Osteoblast (primary cell): ENCODE measurements at regions not wholly inside any gene's neighbourhood (a gene's known extent, or its start where the extent isn't known, plus 50 kb on each side); places are given as distances from the start of the nearest gene placed in this dataset.

Experiments
- DNase-seq: peaks from one replicate; pipeline ENCODE4 v3.0.0; 2011; ENCODE audit warnings: low spot score, mixed read lengths; ENCODE audit not compliant: insufficient read length; ENCODE audit errors: missing footprints
- H2AFZ ChIP-seq: 2 replicates; pipeline ENCODE4 v1.6.0; 2011; ENCODE audit warnings: mild to moderate bottlenecking, low read length
- H3K27ac ChIP-seq: 2 replicates; pipeline ENCODE4 v1.5.1; 2011; ENCODE audit warnings: mild to moderate bottlenecking, low read depth, low read length, moderate library complexity
- H3K27me3 ChIP-seq: 2 replicates; pipeline ENCODE4 v1.6.0; 2012; ENCODE audit warnings: mild to moderate bottlenecking, control low read depth, inconsistent platforms, low read length, moderate library complexity; ENCODE audit not compliant: insufficient read depth
- H3K36me3 ChIP-seq: 2 replicates; pipeline ENCODE4 v1.5.1; 2011; ENCODE audit warnings: mild to moderate bottlenecking, low read length, control low read depth, moderate library complexity; ENCODE audit not compliant: insufficient read depth
- H3K4me1 ChIP-seq: 2 replicates; pipeline ENCODE4 v1.5.1; 2011; ENCODE audit warnings: mild to moderate bottlenecking, low read length, control low read depth, moderate library complexity; ENCODE audit not compliant: insufficient read depth
- H3K4me2 ChIP-seq: 2 replicates; pipeline ENCODE4 v1.6.0; 2011; ENCODE audit warnings: mild to moderate bottlenecking, low read length; ENCODE audit not compliant: insufficient read depth
- H3K4me3 ChIP-seq: fragments of 200-600 bp; sonication (generic); 3 replicates; pipeline ENCODE4 v1.5.1; 2012; ENCODE audit warnings: mild to moderate bottlenecking, low read length, inconsistent platforms; ENCODE audit not compliant: insufficient read depth
- H3K79me2 ChIP-seq: 2 replicates; pipeline ENCODE4 v1.6.0; 2012; ENCODE audit warnings: mild to moderate bottlenecking, low read length, control low read depth, inconsistent platforms; ENCODE audit not compliant: insufficient read depth
- H3K9me3 ChIP-seq: 2 replicates; pipeline ENCODE4 v1.5.1; 2011; ENCODE audit warnings: low read depth, low read length, control low read depth
- H4K20me1 ChIP-seq: 2 replicates; pipeline ENCODE4 v1.6.0; 2012; ENCODE audit warnings: mild to moderate bottlenecking, low read length, control low read depth; ENCODE audit not compliant: insufficient read depth
- CTCF ChIP-seq: IDR thresholded peaks from 2 replicates; pipeline ENCODE4 v1.5.1; 2011; ENCODE audit warnings: mild to moderate bottlenecking, low read depth, low read length, moderate library complexity; ENCODE audit errors: extremely low read depth

- no peak overlapping the region for H2AFZ ChIP-seq
- no peaks in the 10 kb centered on the region for H4K20me1 ChIP-seq
- no peaks in the 10 kb centered on the region for H3K79me2 ChIP-seq
- DNase-seq = no peak
- no peak overlapping the region for H3K27ac ChIP-seq
- H3K4me1 ChIP-seq = no peaks in the 10 kb centered on the region
- no peak for TF ChIP-seq CTCF
- H3K9me3 ChIP-seq = no peaks in the 10 kb centered on the region
- no peaks in the 10 kb centered on the region for H3K27me3 ChIP-seq
- no peak overlapping the region for H3K4me3 ChIP-seq
- no peaks in the 10 kb centered on the region for H3K36me3 ChIP-seq
- no peak overlapping the region for H3K4me2 ChIP-seq
Observed at GRCh38 chr2:239750929-239751678, 274.0 kb downstream of the NDUFA10 start.

GRCh38 chr2:239750045-239750835, 274.9 kb downstream of the NDUFA10 start:
- Histone ChIP-seq H3K36me3 (no peaks in the 10 kb centered on the region), H3K27me3 (no peaks in the 10 kb centered on the region), H3K4me3 (no peak overlapping the region), H3K4me1 (no peaks in the 10 kb centered on the region), H2AFZ (no peak overlapping the region), H3K79me2 (no peaks in the 10 kb centered on the region), H3K4me2 (no peak overlapping the region), H3K9me3 (no peaks in the 10 kb centered on the region), H4K20me1 (no peaks in the 10 kb centered on the region), H3K27ac (no peak overlapping the region)
- TF ChIP-seq CTCF = no peak
- no peak for DNase-seq

- Histone ChIP-seq H3K27ac (no peak overlapping the region), H3K36me3 (no peaks in the 10 kb centered on the region), H3K4me3 (no peak overlapping the region), H3K4me1 (no peaks in the 10 kb centered on the region), H3K9me3 (no peaks in the 10 kb centered on the region), H3K27me3 (no peaks in the 10 kb centered on the region), H2AFZ (no peak overlapping the region), H3K4me2 (no peak overlapping the region), H4K20me1 (no peaks in the 10 kb centered on the region), H3K79me2 (no peaks in the 10 kb centered on the region)
- DNase-seq = no peak
- no peak for TF ChIP-seq CTCF
Observed at GRCh38 chr2:239749272-239749873, 275.8 kb downstream of the NDUFA10 start.

GRCh38 chr2:239748811-239749210, 276.3 kb downstream of the NDUFA10 start:
- TF ChIP-seq CTCF = no peak
- Histone ChIP-seq H3K4me1 (no peaks in the 10 kb centered on the region), H3K4me3 (no peak overlapping the region), H3K4me2 (no peak overlapping the region), H3K36me3 (no peaks in the 10 kb centered on the region), H4K20me1 (no peaks in the 10 kb centered on the region), H3K9me3 (no peaks in the 10 kb centered on the region), H3K27me3 (no peaks in the 10 kb centered on the region), H3K27ac (no peak overlapping the region), H3K79me2 (no peaks in the 10 kb centered on the region), H2AFZ (no peak overlapping the region)
- DNase-seq = no peak
